ENCODE measurements at regions not wholly inside any gene's neighbourhood (a gene's known extent, or its start where the extent isn't known, plus 50 kb on each side); places are given as distances from the start of the nearest gene placed in this dataset.

DNA sequence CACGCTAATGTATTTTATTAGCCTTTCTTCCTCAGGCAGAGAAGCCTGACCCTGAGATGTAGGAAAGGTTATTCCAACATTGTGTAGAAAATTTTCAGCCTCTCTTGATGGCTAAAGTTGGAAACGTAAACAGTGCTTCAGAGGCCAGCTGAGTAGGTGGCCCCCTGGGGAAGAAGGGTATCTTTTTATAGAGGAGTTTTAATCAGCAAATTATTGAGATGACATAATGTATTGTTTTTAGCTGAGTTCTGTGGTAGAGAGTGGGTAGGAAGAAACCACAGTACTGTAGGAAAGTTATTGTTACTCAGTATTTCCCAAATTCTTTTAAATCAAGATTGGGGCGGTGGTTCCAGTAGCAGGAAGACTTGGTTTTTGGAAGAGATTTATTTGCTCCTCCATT, 268.8 kb downstream of the DLEU7 start:
- TF ChIP-seq, protein P1, sequence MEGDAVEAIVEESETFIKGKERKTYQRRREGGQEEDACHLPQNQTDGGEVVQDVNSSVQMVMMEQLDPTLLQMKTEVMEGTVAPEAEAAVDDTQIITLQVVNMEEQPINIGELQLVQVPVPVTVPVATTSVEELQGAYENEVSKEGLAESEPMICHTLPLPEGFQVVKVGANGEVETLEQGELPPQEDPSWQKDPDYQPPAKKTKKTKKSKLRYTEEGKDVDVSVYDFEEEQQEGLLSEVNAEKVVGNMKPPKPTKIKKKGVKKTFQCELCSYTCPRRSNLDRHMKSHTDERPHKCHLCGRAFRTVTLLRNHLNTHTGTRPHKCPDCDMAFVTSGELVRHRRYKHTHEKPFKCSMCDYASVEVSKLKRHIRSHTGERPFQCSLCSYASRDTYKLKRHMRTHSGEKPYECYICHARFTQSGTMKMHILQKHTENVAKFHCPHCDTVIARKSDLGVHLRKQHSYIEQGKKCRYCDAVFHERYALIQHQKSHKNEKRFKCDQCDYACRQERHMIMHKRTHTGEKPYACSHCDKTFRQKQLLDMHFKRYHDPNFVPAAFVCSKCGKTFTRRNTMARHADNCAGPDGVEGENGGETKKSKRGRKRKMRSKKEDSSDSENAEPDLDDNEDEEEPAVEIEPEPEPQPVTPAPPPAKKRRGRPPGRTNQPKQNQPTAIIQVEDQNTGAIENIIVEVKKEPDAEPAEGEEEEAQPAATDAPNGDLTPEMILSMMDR (IDR thresholded peaks at IDR 0.05) = no peak
- TF ChIP-seq POLR2A (IDR thresholded peaks at IDR 0.05) (no peak), EP300 (IDR thresholded peaks at IDR 0.05) (no peak), POLR2AphosphoS5 (IDR thresholded peaks at IDR 0.05) (no peak)
